ENCODE measurements at regions not wholly inside any gene's neighbourhood (a gene's known extent, or its start where the extent isn't known, plus 50 kb on each side); places are given as distances from the start of the nearest gene placed in this dataset.

DNA sequence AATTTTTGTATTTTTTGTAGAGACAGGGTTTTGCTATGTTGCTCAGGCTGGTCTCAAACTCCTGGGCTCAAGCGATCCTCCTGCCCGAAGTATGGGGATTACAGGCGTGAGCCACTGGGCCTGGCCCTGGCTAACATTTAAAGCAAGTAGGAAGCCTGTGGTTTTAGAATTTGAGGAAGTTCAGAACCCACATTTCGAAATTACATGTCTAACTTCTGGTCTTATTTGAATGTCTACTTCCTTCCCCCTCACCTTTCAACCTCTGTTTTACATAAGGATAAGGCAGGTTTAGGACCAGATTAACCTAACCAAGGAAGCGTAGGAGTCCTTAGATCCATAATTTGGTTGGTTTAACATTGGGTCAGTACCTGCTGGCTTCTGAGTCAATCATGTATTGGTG is 120.5 kb upstream of the PROK2 start:
- Histone ChIP-seq H3K9me3 (ENCODE audit: control insufficient read depth, insufficient read depth, low read length) (no peaks in the 10 kb centered on the region), H3K4me1 (ENCODE audit: control insufficient read depth, insufficient read depth, low read length) (peaks cover 2% of the 10 kb centered on the region), H3K9ac (ENCODE audit: low read depth, low read length) (no peak overlapping the region), H3K4me3 (ENCODE audit: low read depth, low read length) (no peak overlapping the region), H3K36me3 (ENCODE audit: control insufficient read depth, insufficient read depth, low read length) (no peaks in the 10 kb centered on the region), H3K27me3 (ENCODE audit: control insufficient read depth, insufficient read depth, low read length) (no peaks in the 10 kb centered on the region)

DNA sequence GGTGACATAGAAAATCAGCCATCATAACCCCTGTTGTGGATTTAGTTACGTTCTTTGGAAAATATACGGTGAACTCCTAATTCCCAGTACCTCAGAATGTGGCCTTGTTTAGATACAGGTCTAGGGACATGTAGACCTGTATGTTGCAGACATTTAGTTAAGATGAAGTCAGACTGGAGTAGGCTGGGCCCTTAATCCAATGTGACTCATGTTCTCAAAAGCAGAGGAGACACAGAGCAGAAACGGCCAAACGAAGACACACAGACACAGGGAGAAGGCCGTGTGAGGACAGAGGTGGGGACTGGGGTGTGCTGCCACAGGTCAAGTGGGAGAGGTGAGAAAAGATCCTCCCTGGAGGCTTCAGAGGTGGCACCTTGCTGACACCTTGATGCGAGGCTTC is 119.0 kb upstream of the PROK2 start:
- H3K4me1 ChIP-seq (ENCODE audit: control insufficient read depth, insufficient read depth, low read length), result no peaks in the 10 kb centered on the region
- no peaks in the 10 kb centered on the region for H3K9me3 ChIP-seq (ENCODE audit: control insufficient read depth, insufficient read depth, low read length)
- H3K9ac ChIP-seq (ENCODE audit: low read depth, low read length), result no peak overlapping the region
- no peaks in the 10 kb centered on the region for H3K27me3 ChIP-seq (ENCODE audit: control insufficient read depth, insufficient read depth, low read length)
- no peak overlapping the region for H3K4me3 ChIP-seq (ENCODE audit: low read depth, low read length)
- H3K36me3 ChIP-seq (ENCODE audit: control insufficient read depth, insufficient read depth, low read length), result no peaks in the 10 kb centered on the region

- Histone ChIP-seq H3K4me3 (ENCODE audit: low read depth, low read length) (no peak overlapping the region), H3K9me3 (ENCODE audit: control insufficient read depth, insufficient read depth, low read length) (no peaks in the 10 kb centered on the region), H3K9ac (ENCODE audit: low read depth, low read length) (no peak overlapping the region), H3K4me1 (ENCODE audit: control insufficient read depth, insufficient read depth, low read length) (no peaks in the 10 kb centered on the region), H3K27me3 (ENCODE audit: control insufficient read depth, insufficient read depth, low read length) (no peaks in the 10 kb centered on the region), H3K36me3 (ENCODE audit: control insufficient read depth, insufficient read depth, low read length) (no peaks in the 10 kb centered on the region)
Measured at GRCh38 chr3:71903112-71903495, 118.2 kb upstream of the PROK2 start.

GRCh38 chr3:71902258-71903111 is 117.5 kb upstream of the PROK2 start:
- H3K4me3 ChIP-seq (ENCODE audit: low read depth, low read length), result no peak overlapping the region
- no peak overlapping the region for H3K9ac ChIP-seq (ENCODE audit: low read depth, low read length)
- H3K36me3 ChIP-seq (ENCODE audit: control insufficient read depth, insufficient read depth, low read length), result no peaks in the 10 kb centered on the region
- H3K9me3 ChIP-seq (ENCODE audit: control insufficient read depth, insufficient read depth, low read length), result no peaks in the 10 kb centered on the region
- H3K27me3 ChIP-seq (ENCODE audit: control insufficient read depth, insufficient read depth, low read length), result no peaks in the 10 kb centered on the region
- H3K4me1 ChIP-seq (ENCODE audit: control insufficient read depth, insufficient read depth, low read length), result no peaks in the 10 kb centered on the region

DNA sequence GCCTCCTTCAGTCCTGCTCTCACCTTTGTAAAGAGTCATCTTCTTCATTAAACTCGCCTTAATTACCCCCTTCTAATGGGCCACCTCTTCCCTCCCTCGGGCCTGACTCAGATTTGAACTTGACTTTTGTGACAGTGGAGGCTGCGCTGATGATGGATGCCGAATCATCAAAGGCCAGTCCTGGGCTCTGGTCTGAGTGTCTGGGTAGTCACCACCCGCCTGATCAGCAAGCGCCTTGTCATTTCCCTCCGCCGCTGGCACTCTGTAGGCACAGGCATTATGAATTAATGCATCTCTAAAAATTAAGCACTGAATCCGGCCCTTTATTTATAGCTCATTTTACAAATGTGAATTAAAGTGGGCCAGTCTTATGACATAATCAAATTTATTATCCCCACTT is 116.7 kb upstream of the PROK2 start:
- Histone ChIP-seq H3K9me3 (ENCODE audit: control insufficient read depth, insufficient read depth, low read length) (no peaks in the 10 kb centered on the region), H3K4me1 (ENCODE audit: control insufficient read depth, insufficient read depth, low read length) (no peaks in the 10 kb centered on the region), H3K4me3 (ENCODE audit: low read depth, low read length) (no peak overlapping the region), H3K27me3 (ENCODE audit: control insufficient read depth, insufficient read depth, low read length) (no peaks in the 10 kb centered on the region), H3K9ac (ENCODE audit: low read depth, low read length) (no peak overlapping the region), H3K36me3 (ENCODE audit: control insufficient read depth, insufficient read depth, low read length) (no peaks in the 10 kb centered on the region)

DNA sequence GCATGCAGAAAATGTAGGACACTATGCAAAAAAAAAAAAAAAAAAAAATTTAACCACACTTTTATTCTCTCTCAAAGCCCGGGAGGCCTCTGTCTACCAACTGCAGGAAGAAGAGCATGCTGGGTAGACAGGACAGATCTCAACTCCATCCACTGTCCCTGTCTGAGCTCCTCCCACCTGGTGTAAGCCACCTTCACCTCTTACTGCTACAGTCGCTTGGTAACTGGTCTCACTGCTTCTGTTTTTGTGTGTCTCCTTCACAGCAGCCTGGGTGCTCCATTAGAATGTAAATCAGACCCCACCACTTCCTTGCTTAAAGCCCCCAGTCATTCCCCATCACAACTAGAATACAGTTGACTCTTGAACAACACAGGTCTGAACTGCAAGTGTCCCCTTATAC is 115.1 kb upstream of the PROK2 start:
- no peak overlapping the region for H3K9ac ChIP-seq (ENCODE audit: low read depth, low read length)
- no peaks in the 10 kb centered on the region for H3K9me3 ChIP-seq (ENCODE audit: control insufficient read depth, insufficient read depth, low read length)
- no peak overlapping the region for H3K4me3 ChIP-seq (ENCODE audit: low read depth, low read length)
- H3K36me3 ChIP-seq (ENCODE audit: control insufficient read depth, insufficient read depth, low read length), result no peaks in the 10 kb centered on the region
- no peaks in the 10 kb centered on the region for H3K4me1 ChIP-seq (ENCODE audit: control insufficient read depth, insufficient read depth, low read length)
- H3K27me3 ChIP-seq (ENCODE audit: control insufficient read depth, insufficient read depth, low read length), result no peaks in the 10 kb centered on the region

DNA sequence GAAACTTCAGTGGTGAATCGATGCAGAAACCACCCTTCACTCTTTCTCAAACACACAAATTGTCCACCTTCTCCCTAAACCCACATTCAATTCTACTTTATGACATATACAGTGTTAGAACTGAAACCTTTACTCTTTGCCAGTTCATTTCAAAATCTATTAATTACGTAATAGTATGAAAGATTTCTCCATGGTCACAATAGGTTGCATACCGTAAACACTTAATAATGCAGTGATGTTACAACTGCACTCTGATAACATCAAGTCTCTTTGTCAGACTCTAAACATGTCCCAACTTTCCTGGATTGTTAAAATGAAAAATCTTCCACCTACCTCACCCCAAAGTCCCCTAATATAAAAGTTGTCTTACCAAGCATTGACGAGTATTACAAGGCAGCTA is 111.8 kb upstream of the PROK2 start:
- no peak overlapping the region for H3K4me3 ChIP-seq (ENCODE audit: low read depth, low read length)
- H3K4me1 ChIP-seq (ENCODE audit: control insufficient read depth, insufficient read depth, low read length), result peaks cover 4% of the 10 kb centered on the region
- H3K9me3 ChIP-seq (ENCODE audit: control insufficient read depth, insufficient read depth, low read length), result no peaks in the 10 kb centered on the region
- H3K27me3 ChIP-seq (ENCODE audit: control insufficient read depth, insufficient read depth, low read length), result no peaks in the 10 kb centered on the region
- H3K9ac ChIP-seq (ENCODE audit: low read depth, low read length), result no peak overlapping the region
- H3K36me3 ChIP-seq (ENCODE audit: control insufficient read depth, insufficient read depth, low read length), result no peaks in the 10 kb centered on the region

DNA sequence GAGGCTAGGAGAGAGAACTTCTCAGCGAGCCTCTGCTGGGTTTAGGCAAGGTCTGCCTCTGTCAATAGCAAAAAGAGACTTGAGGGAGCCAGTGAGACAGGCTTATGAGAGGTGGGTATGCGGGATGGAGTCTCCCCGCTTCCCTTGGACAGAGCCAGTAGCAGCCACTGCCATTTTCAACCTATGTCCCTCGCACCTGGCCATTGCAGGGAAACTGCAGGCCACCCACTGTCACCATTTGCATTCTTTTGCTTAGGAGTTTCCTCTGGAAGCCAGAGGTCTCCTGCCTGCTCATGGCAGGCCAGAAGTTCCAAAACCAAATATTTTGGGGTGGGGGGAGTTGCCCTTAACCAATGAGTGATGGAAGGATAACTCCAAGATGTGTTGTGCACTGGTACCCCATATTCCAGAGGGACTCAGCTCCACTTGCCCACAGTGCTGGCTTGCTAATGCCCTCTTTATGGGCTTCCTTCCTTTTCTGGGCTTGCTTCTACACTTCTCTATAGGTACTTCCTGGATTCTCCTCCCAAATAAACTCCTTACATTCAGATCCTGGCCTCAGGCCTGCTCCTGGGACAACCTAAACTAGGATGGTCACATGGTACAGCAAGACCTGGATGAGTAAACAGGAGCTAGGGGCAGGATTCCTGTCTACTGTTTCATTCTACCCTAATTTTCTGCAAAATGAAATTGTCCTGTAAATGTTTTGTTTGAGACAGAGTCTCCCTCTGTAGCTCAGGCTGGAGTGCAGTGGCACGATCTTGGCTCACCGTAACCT is 108.9 kb upstream of the PROK2 start:
- no peak overlapping the region for H3K9ac ChIP-seq (ENCODE audit: low read depth, low read length)
- H3K27me3 ChIP-seq (ENCODE audit: control insufficient read depth, insufficient read depth, low read length), result no peaks in the 10 kb centered on the region
- H3K4me3 ChIP-seq (ENCODE audit: low read depth, low read length), result no peak overlapping the region
- H3K4me1 ChIP-seq (ENCODE audit: control insufficient read depth, insufficient read depth, low read length), result peaks cover 4% of the 10 kb centered on the region
- no peaks in the 10 kb centered on the region for H3K36me3 ChIP-seq (ENCODE audit: control insufficient read depth, insufficient read depth, low read length)
- no peaks in the 10 kb centered on the region for H3K9me3 ChIP-seq (ENCODE audit: control insufficient read depth, insufficient read depth, low read length)

DNA sequence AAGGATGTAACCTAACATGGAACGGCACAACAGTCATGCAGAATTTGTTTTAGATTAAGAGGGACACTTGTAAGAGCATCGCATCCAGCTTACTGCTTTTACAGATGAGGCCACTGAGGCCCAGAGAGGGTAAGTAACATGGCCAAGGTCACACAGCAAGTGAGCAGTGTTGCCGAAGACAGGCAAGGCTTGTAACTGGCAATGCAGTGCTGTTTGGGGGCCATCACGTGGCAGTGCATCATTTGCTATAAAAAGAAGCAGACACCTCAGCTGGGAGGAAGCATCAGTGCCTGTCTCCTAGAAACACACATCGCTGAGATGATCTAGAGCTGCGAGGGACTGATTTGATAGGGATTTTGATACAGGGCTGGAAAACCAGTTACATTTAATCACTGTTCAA is 108.2 kb upstream of the PROK2 start:
- H3K9ac ChIP-seq (ENCODE audit: low read depth, low read length), result no peak overlapping the region
- H3K9me3 ChIP-seq (ENCODE audit: control insufficient read depth, insufficient read depth, low read length), result no peaks in the 10 kb centered on the region

GRCh38 chr3:71891483-71891882 is 106.5 kb upstream of the PROK2 start:
- Histone ChIP-seq H3K9me3 (ENCODE audit: control insufficient read depth, insufficient read depth, low read length) (no peaks in the 10 kb centered on the region), H3K27me3 (ENCODE audit: control insufficient read depth, insufficient read depth, low read length) (no peaks in the 10 kb centered on the region), H3K36me3 (ENCODE audit: control insufficient read depth, insufficient read depth, low read length) (no peaks in the 10 kb centered on the region)

More for the DNA sequence above, 108.2 kb upstream of the PROK2 start:
- Histone ChIP-seq H3K4me3 (ENCODE audit: low read depth, low read length) (no peak overlapping the region), H3K36me3 (ENCODE audit: control insufficient read depth, insufficient read depth, low read length) (no peaks in the 10 kb centered on the region), H3K27me3 (ENCODE audit: control insufficient read depth, insufficient read depth, low read length) (no peaks in the 10 kb centered on the region), H3K4me1 (ENCODE audit: control insufficient read depth, insufficient read depth, low read length) (peaks cover 4% of the 10 kb centered on the region)

GRCh38 chr3:71890356-71890931 is 105.5 kb upstream of the PROK2 start:
- H3K9me3 ChIP-seq (ENCODE audit: control insufficient read depth, insufficient read depth, low read length), result no peaks in the 10 kb centered on the region
- no peak overlapping the region for H3K4me3 ChIP-seq (ENCODE audit: low read depth, low read length)
- peaks cover 4% of the 10 kb centered on the region for H3K4me1 ChIP-seq (ENCODE audit: control insufficient read depth, insufficient read depth, low read length)
- H3K36me3 ChIP-seq (ENCODE audit: control insufficient read depth, insufficient read depth, low read length), result no peaks in the 10 kb centered on the region
- no peaks in the 10 kb centered on the region for H3K27me3 ChIP-seq (ENCODE audit: control insufficient read depth, insufficient read depth, low read length)
- H3K9ac ChIP-seq (ENCODE audit: low read depth, low read length), result no peak overlapping the region

More at GRCh38 chr3:71891483-71891882, 106.5 kb upstream of the PROK2 start:
- H3K9ac ChIP-seq (ENCODE audit: low read depth, low read length), result no peak overlapping the region
- no peak overlapping the region for H3K4me3 ChIP-seq (ENCODE audit: low read depth, low read length)
- peaks cover 4% of the 10 kb centered on the region for H3K4me1 ChIP-seq (ENCODE audit: control insufficient read depth, insufficient read depth, low read length)
